Fibroblast of lung (primary cell): ENCODE measurements at regions not wholly inside any gene's neighbourhood (a gene's known extent, or its start where the extent isn't known, plus 50 kb on each side); places are given as distances from the start of the nearest gene placed in this dataset.

ENCODE experiments used
- DNase-seq, 2 donors: peaks; one replicate each; pipeline versions ENCODE4 v3.0.0 to v3.0.0-alpha.2; 2010; ENCODE audit warnings: low read depth in 2 of 2
- H2AFZ ChIP-seq: 2 replicates; pipeline ENCODE4 v1.5.1; 2012; ENCODE audit warnings: low read length, control low read depth, inconsistent platforms
- H3K27ac ChIP-seq: 2 replicates; pipeline ENCODE4 v1.5.1; 2011; ENCODE audit warnings: low read length, control low read depth; ENCODE audit not compliant: insufficient read depth
- H3K27me3 ChIP-seq: 2 replicates; pipeline ENCODE4 v1.5.1; 2011; ENCODE audit warnings: mild to moderate bottlenecking, low read length; ENCODE audit not compliant: control insufficient read depth, insufficient read depth
- H3K36me3 ChIP-seq: 2 replicates; pipeline ENCODE4 v1.5.1; 2011; ENCODE audit warnings: low read length; ENCODE audit not compliant: control insufficient read depth, insufficient read depth
- H3K4me1 ChIP-seq: 2 replicates; pipeline ENCODE4 v1.5.1; 2011; ENCODE audit warnings: low read length; ENCODE audit not compliant: control insufficient read depth, insufficient read depth; ENCODE audit errors: extremely low read depth
- H3K4me2 ChIP-seq: 2 replicates; pipeline ENCODE4 v1.5.1; 2011; ENCODE audit warnings: low read length, control low read depth; ENCODE audit not compliant: insufficient read depth; ENCODE audit errors: extremely low read depth
- H3K4me3 ChIP-seq, 4 experiments: fragments of 200-600 bp in 1 of 4; sonication (generic) in 1 of 4; replicated peaks in 1 of 4; 2 replicates each; pipeline ENCODE4 v1.5.1; 2011 to 2016; ENCODE audit warnings: low read length in 4 of 4, low read depth in 3 of 4, mild to moderate bottlenecking in 3 of 4, control low read depth in 2 of 4, inconsistent platforms in 1 of 4, mixed read lengths in 1 of 4; ENCODE audit not compliant: insufficient read depth in 1 of 4; ENCODE audit errors: control extremely low read depth in 1 of 4
- H3K79me2 ChIP-seq: 2 replicates; pipeline ENCODE4 v1.5.1; 2012; ENCODE audit warnings: mild to moderate bottlenecking, low read length, inconsistent platforms; ENCODE audit not compliant: control insufficient read depth, insufficient read depth
- H3K9ac ChIP-seq: 2 replicates; pipeline ENCODE4 v1.5.1; 2011; ENCODE audit warnings: mild to moderate bottlenecking, low read length, control low read depth; ENCODE audit not compliant: insufficient read depth
- H3K9me3 ChIP-seq: 2 replicates; pipeline ENCODE4 v1.5.1; 2012; ENCODE audit warnings: low read depth, low read length; ENCODE audit not compliant: control insufficient read depth, insufficient read depth
- H4K20me1 ChIP-seq: 2 replicates; pipeline ENCODE4 v1.5.1; 2011; ENCODE audit warnings: low read length; ENCODE audit not compliant: control insufficient read depth, insufficient read depth; ENCODE audit errors: extremely low read depth
- EZH2 ChIP-seq: IDR thresholded peaks from 2 replicates; pipeline ENCODE4 v1.5.1; 2012; ENCODE audit warnings: low read length, control low read depth, mild to moderate bottlenecking; ENCODE audit errors: missing control alignments
- TF ChIP-seq, protein P1 (sequence below), 2 donors: IDR thresholded peaks in 1 of 2; conservative IDR thresholded peaks in 1 of 2; 1 replicate in 1 of 2; 2 replicates in 1 of 2; pipeline ENCODE4 v1.5.1; 2011 to 2012; ENCODE audit warnings: low read length in 2 of 2, control low read depth in 1 of 2, inconsistent platforms in 1 of 2, low read depth in 1 of 2, mild to moderate bottlenecking in 1 of 2

DNA sequence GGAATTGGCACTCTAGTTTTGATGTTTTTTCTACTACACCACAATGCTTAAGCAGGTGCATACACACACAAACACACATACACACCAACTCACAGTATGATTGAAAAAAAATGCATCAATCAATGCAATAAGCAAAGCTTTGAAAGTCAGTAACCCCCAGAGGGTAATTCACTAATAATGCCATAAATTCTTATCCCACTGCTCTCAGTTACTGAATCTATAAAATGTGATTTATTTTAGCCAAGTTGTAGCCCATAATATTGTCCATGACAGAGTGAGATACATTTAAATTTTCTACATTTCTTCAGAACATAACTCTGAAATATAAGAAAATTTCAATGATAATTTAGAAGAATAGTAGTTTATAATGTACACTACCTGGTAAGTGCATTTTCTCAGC, 87.9 kb downstream of the LIG4 start:
- Histone ChIP-seq H3K79me2 (no peaks in the 10 kb centered on the region), H4K20me1 (no peaks in the 10 kb centered on the region), H3K4me3 (no peak overlapping the region), H2AFZ (no peak overlapping the region), H3K9me3 (no peaks in the 10 kb centered on the region), H3K4me2 (no peak overlapping the region), H3K4me1 (no peaks in the 10 kb centered on the region), H3K36me3 (no peaks in the 10 kb centered on the region), H3K9ac (no peak overlapping the region), H3K27me3 (no peaks in the 10 kb centered on the region), H3K27ac (no peak overlapping the region)
- no peak for TF ChIP-seq EZH2
- TF ChIP-seq, protein P1, sequence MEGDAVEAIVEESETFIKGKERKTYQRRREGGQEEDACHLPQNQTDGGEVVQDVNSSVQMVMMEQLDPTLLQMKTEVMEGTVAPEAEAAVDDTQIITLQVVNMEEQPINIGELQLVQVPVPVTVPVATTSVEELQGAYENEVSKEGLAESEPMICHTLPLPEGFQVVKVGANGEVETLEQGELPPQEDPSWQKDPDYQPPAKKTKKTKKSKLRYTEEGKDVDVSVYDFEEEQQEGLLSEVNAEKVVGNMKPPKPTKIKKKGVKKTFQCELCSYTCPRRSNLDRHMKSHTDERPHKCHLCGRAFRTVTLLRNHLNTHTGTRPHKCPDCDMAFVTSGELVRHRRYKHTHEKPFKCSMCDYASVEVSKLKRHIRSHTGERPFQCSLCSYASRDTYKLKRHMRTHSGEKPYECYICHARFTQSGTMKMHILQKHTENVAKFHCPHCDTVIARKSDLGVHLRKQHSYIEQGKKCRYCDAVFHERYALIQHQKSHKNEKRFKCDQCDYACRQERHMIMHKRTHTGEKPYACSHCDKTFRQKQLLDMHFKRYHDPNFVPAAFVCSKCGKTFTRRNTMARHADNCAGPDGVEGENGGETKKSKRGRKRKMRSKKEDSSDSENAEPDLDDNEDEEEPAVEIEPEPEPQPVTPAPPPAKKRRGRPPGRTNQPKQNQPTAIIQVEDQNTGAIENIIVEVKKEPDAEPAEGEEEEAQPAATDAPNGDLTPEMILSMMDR (conservative IDR thresholded peaks at IDR 0.05 in 1 of 2, IDR thresholded peaks at IDR 0.05 in 1 of 2; ENCODE audit: low read depth in 1 of 2, low read length in 2 of 2): no peak
- no peak for DNase-seq

DNA sequence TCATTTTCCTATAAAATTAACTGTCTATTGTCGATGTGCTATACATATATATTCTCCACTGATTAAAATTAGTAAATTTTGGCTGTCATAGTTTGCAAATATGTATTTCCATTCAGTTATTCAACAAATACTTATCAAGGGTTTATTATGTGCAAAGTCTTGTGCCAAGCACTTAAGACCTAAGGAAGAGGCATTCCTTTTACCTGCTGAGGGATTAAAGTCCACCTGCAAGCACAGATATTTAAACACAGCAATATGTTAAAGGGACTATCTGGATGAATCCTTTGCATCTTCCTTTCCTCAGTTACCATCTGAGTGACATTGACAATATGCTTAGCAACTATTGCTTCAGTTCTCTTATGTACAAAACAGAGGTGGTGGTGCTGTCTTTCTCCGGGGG, 89.3 kb downstream of the LIG4 start:
- H3K9ac ChIP-seq: no peak overlapping the region
- no peaks in the 10 kb centered on the region for H4K20me1 ChIP-seq
- H3K4me3 ChIP-seq: no peak overlapping the region
- no peak overlapping the region for H3K27ac ChIP-seq
- no peaks in the 10 kb centered on the region for H3K36me3 ChIP-seq
- TF ChIP-seq, protein P1 (conservative IDR thresholded peaks at IDR 0.05 in 1 of 2, IDR thresholded peaks at IDR 0.05 in 1 of 2; ENCODE audit: low read depth in 1 of 2, low read length in 2 of 2): no peak
- no peak for TF ChIP-seq EZH2
- H3K9me3 ChIP-seq: no peaks in the 10 kb centered on the region
- H3K27me3 ChIP-seq: no peaks in the 10 kb centered on the region
- no peaks in the 10 kb centered on the region for H3K79me2 ChIP-seq
- no peaks in the 10 kb centered on the region for H3K4me1 ChIP-seq
- no peak overlapping the region for H2AFZ ChIP-seq
- no peak for DNase-seq
- no peak overlapping the region for H3K4me2 ChIP-seq

DNA sequence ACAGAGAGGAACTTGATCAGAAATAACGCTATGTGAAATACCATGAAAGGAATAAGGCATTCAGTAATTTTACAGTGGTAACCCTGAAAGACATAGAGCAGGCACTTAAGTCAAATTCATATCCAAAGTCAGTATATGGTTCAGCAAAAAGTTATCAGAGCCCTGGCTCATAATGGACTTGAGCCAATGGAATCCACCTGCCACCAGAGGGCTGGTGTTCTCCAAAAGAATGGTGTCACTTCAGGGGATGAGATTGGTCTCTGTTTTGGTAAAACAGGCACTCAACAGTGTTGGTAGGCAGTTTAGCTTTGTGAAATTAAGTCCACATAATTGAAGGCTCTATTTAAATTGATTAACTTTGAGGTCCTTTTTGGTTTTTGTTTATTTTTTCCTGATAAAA, 93.9 kb downstream of the LIG4 start:
- Histone ChIP-seq H3K27ac (no peak overlapping the region), H3K9me3 (no peaks in the 10 kb centered on the region), H3K27me3 (no peaks in the 10 kb centered on the region), H3K36me3 (no peaks in the 10 kb centered on the region), H3K9ac (no peak overlapping the region), H4K20me1 (no peaks in the 10 kb centered on the region), H3K4me3 (no peak overlapping the region), H2AFZ (no peak overlapping the region), H3K4me1 (no peaks in the 10 kb centered on the region), H3K4me2 (no peak overlapping the region), H3K79me2 (no peaks in the 10 kb centered on the region)
- no peak for DNase-seq
- TF ChIP-seq EZH2: no peak
- TF ChIP-seq, protein P1 (conservative IDR thresholded peaks at IDR 0.05 in 1 of 2, IDR thresholded peaks at IDR 0.05 in 1 of 2; ENCODE audit: low read depth in 1 of 2, low read length in 2 of 2): no peak
